GM13976 (cell line): ENCODE measurements at regions not wholly inside any gene's neighbourhood (a gene's known extent, or its start where the extent isn't known, plus 50 kb on each side); places are given as distances from the start of the nearest gene placed in this dataset.

Experiments used
- DNase-seq: peaks from one replicate; pipeline ENCODE4 v3.0.0; 2012; ENCODE audit warnings: low spot score
- in situ Hi-C: fragments of 300-500 bp; cut with MboI; formaldehyde crosslinking; loops from one replicate; pipeline ENCODE4 v1.12.0; 2022; ENCODE audit warnings: low sequenced_read_pairs, mixed read lengths, inconsistent platforms; ENCODE audit not compliant: unreplicated experiment
- TF ChIP-seq, protein P1 (sequence below): IDR thresholded peaks from 2 replicates; pipeline ENCODE4 v1.5.1; 2012; ENCODE audit warnings: borderline replicate concordance, mild to moderate bottlenecking; ENCODE audit not compliant: insufficient read depth; ENCODE audit errors: extremely low read depth, missing control alignments, control extremely low read depth

DNA sequence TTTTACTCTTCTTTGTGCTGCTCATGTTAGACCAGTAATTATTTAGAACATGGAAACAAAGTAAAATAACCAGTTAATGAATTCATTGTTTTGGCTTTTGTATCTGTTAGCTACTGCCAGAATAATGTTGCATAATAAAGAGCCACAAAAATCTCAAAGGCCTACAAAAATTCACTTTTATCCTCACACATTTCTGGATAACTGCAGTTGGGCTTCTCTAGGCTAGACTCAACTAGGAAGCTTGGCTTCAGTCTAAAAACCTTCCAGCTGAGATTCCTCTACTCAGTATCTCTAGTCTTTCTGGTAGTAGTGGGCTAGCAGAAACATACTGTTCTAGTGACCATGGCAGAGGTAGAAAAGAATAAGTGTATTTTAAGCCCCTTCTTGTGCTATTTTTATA lies 73.0 kb downstream of the FAT4 start:
- TF ChIP-seq, protein P1, sequence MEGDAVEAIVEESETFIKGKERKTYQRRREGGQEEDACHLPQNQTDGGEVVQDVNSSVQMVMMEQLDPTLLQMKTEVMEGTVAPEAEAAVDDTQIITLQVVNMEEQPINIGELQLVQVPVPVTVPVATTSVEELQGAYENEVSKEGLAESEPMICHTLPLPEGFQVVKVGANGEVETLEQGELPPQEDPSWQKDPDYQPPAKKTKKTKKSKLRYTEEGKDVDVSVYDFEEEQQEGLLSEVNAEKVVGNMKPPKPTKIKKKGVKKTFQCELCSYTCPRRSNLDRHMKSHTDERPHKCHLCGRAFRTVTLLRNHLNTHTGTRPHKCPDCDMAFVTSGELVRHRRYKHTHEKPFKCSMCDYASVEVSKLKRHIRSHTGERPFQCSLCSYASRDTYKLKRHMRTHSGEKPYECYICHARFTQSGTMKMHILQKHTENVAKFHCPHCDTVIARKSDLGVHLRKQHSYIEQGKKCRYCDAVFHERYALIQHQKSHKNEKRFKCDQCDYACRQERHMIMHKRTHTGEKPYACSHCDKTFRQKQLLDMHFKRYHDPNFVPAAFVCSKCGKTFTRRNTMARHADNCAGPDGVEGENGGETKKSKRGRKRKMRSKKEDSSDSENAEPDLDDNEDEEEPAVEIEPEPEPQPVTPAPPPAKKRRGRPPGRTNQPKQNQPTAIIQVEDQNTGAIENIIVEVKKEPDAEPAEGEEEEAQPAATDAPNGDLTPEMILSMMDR, result no peak
- no peak for DNase-seq
- in situ Hi-C loops, result no loop called here

DNA sequence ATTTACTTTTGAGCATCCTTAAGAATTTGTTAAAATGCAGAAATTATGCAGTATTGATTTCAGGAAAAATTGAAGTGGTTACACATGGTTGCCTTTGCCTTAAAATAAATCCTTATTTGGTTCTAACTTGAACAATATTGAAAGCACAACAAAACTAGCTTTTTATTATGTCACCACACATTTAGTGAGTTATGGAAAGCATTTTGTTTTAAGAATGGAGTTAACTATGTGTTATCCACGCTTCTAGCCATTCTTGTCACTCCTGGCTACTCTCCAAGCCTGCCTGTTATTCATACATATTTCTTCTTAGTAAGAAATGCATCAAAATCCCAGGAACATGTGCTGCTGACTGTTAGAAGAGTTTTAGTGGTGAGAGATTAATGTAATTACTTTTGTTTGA lies 73.9 kb downstream of the FAT4 start:
- TF ChIP-seq, protein P1, result no peak
- in situ Hi-C loops, result no loop called here
- no peak for DNase-seq

DNA sequence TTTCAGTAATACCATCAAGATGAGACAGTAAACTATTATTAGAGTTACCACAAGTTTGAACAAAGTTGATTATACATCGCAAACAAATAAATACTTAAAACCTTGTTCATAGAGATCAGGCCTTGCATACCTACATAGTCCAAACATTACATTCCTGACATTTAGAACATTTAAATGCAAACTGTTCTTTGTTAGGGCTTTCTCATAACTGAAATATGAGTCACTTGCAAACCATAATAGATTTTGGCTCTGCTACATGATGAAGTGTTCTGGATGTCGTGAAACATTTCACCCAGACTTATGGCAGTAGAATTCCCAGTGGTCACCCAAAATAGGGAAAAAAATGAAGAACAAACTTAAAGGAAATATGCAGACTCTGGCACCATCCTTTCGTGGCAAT lies 75.0 kb downstream of the FAT4 start:
- in situ Hi-C loops, result no loop called here
- DNase-seq, result no peak

DNA sequence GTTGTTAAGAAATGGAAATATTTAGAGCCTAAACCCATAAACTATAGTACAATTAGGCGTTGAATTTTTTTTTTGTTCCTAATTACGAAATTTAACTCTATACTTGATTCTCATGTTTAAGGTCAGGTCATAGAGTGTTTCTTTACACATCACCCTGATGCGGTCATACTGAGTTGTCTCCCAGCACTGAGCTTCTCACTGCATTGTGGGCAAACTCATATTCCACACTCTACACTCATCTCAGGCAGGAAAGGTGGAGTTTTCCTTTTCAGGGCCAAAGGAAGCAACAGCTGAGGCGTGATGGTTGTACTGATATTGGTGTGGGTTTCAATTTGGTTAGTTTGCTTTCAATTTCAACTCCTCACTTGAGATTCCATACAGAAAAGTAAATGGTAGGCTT lies 75.4 kb downstream of the FAT4 start:
- in situ Hi-C loops, result no loop called here
- no peak for DNase-seq
- TF ChIP-seq, protein P1, result no peak

More for the DNA sequence above, 75.0 kb downstream of the FAT4 start:
- TF ChIP-seq, protein P1, result no peak

DNA sequence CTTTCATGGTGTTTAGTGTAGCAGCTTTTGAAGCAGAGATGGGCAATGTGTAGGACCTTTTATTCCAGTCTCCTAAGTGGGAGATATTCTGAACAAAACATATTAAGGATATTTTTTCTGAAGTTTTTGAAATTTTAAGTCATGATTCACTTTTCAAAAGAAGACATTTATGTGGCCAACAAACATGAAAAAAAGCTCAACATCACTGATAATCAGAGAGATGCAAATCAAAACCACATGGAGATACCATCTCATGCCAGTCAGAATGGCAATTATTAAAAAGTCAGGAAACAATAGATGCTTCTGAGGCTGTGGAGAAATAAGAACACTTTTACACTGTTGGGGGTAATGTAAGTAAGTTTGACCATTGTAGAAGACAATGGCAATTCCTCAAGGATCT lies 76.0 kb downstream of the FAT4 start:
- DNase-seq, result no peak
- in situ Hi-C loops, result no loop called here

DNA sequence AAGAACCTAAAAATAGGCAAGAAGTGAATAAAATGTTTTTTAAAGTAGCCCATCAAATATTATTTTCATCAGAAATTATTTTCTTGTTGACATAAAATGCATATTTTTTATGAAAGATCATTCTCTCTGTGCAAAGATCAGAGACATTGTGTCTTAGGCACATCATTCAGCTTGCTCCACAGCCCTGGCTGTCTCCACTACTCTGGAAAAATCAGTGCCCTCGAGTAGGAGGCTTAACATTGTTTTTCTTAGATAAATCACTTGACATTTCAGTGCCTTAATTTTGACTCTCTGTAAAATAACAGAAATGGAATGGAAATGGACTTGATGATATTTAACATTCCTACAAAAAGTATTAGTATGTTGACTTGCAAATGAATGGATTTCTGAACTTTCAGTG lies 77.9 kb downstream of the FAT4 start:
- DNase-seq, result no peak
- in situ Hi-C loops, result no loop called here
- TF ChIP-seq, protein P1, result no peak

More for the DNA sequence above, 76.0 kb downstream of the FAT4 start:
- TF ChIP-seq, protein P1, result no peak

DNA sequence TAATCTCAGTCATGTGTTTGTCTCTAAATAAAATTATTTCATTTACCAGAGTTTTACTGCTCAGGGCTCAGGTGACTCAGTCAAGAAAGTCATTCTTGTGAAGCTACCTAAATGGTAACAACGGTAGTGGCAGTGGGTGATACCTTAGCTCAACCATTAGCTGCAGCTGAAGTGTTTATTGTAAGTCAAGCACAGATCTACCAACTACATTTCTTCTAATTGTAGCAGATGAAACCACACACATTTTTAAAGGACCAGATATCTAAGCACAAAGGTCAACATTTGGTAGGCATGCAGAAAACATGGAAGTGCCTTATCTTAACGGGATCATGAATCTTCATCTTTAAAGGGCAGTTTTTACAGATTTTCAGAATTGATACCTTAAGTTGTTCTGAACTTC lies 79.1 kb downstream of the FAT4 start:
- TF ChIP-seq, protein P1, result no peak
- no peak for DNase-seq
- in situ Hi-C loops, result no loop called here
